Testis (tissue), 2 donors: ENCODE measurements at regions not wholly inside any gene's neighbourhood (a gene's known extent, or its start where the extent isn't known, plus 50 kb on each side); places are given as distances from the start of the nearest gene placed in this dataset.

ENCODE experiments used
- POLR2A ChIP-seq: fragments of 450-650 bp; IDR thresholded peaks from one replicate; pipeline ENCODE4 v1.6.1; 2017; ENCODE audit warnings: antibody characterized with exemption, mild to moderate bottlenecking, moderate library complexity
- TF ChIP-seq, protein P1 (sequence below), 3 experiments: fragments of 450-650 bp in 2 of 3; fragments of 200-600 bp in 1 of 3; sonication (generic) in 1 of 3; IDR thresholded peaks; one replicate each; pipeline ENCODE4 v1.5.1; 2016 to 2019; ENCODE audit warnings: antibody characterized with exemption in 3 of 3, mild to moderate bottlenecking in 2 of 3, moderate library complexity in 1 of 3

DNA sequence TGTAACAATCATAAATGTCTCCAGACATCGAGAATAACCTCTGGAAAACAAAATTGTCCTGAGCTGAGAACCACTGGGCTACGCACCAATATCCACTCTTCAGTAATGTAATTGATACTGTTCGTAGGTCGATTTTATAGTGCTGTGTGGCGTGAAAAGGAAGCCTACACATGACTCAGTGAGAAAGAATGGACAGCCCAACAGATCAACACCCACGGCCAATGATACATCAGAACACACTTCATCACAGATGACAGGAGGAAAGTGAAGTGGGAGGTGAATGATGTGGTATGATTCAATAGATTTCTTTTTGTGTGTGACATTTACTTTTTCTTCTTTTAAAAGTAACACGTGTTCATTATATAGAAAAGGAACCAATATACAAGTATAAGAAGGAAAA is 93.5 kb downstream of the RPS12 start:
- TF ChIP-seq, protein P1, sequence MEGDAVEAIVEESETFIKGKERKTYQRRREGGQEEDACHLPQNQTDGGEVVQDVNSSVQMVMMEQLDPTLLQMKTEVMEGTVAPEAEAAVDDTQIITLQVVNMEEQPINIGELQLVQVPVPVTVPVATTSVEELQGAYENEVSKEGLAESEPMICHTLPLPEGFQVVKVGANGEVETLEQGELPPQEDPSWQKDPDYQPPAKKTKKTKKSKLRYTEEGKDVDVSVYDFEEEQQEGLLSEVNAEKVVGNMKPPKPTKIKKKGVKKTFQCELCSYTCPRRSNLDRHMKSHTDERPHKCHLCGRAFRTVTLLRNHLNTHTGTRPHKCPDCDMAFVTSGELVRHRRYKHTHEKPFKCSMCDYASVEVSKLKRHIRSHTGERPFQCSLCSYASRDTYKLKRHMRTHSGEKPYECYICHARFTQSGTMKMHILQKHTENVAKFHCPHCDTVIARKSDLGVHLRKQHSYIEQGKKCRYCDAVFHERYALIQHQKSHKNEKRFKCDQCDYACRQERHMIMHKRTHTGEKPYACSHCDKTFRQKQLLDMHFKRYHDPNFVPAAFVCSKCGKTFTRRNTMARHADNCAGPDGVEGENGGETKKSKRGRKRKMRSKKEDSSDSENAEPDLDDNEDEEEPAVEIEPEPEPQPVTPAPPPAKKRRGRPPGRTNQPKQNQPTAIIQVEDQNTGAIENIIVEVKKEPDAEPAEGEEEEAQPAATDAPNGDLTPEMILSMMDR (IDR thresholded peaks at IDR 0.05): no peak
- TF ChIP-seq POLR2A: no peak
